ENCODE measurements at regions not wholly inside any gene's neighbourhood (a gene's known extent, or its start where the extent isn't known, plus 50 kb on each side); places are given as distances from the start of the nearest gene placed in this dataset.

GRCh38 chr3:107309312-107309711 lies 67.9 kb upstream of the CCDC54 start:
- no peak for ATAC-seq
- TF ChIP-seq SNAI2 (CRISPR knock-in tag; IDR thresholded peaks at IDR 0.05), result no peak

GRCh38 chr3:107313711-107314110 lies 63.5 kb upstream of the CCDC54 start:
- no peak for ATAC-seq
- TF ChIP-seq PPARA (CRISPR knock-in tag; IDR thresholded peaks at IDR 0.05; ENCODE audit: borderline replicate concordance), result no peak
- TF ChIP-seq CSDC2 (CRISPR knock-in tag; IDR thresholded peaks at IDR 0.05), result no peak
- TF ChIP-seq RARB (CRISPR knock-in tag; IDR thresholded peaks at IDR 0.05), result no peak
- TF ChIP-seq PATZ1 (CRISPR knock-in tag; IDR thresholded peaks at IDR 0.05; ENCODE audit: borderline replicate concordance), result no peak
- TF ChIP-seq ZNF8 (CRISPR knock-in tag; IDR thresholded peaks at IDR 0.05), result no peak

GRCh38 chr3:107315141-107315540 lies 62.1 kb upstream of the CCDC54 start:
- TF ChIP-seq ZNF565 (CRISPR knock-in tag; conservative IDR thresholded peaks at IDR 0.05; ENCODE audit: low read depth) (no peak), ZFP30 (CRISPR knock-in tag; IDR thresholded peaks at IDR 0.05) (no peak), TOX (CRISPR knock-in tag; IDR thresholded peaks at IDR 0.05; ENCODE audit: borderline replicate concordance) (no peak), OSR1 (CRISPR knock-in tag; IDR thresholded peaks at IDR 0.05) (no peak), SNAI2 (CRISPR knock-in tag; IDR thresholded peaks at IDR 0.05) (no peak), ISL1 (CRISPR knock-in tag; IDR thresholded peaks at IDR 0.05) (no peak), ARNTL (CRISPR knock-in tag; IDR thresholded peaks at IDR 0.05; ENCODE audit: borderline replicate concordance, low read depth) (no peak)
- no peak for ATAC-seq

- TF ChIP-seq RARB (CRISPR knock-in tag; IDR thresholded peaks at IDR 0.05) (no peak), ZNF8 (CRISPR knock-in tag; IDR thresholded peaks at IDR 0.05) (no peak), GLIS3 (CRISPR knock-in tag; IDR thresholded peaks at IDR 0.05) (no peak)
- ATAC-seq, result no peak
Measured at GRCh38 chr3:107323723-107324122, 53.5 kb upstream of the CCDC54 start.

- no peak for TF ChIP-seq BACH2 (CRISPR knock-in tag; IDR thresholded peaks at IDR 0.05; ENCODE audit: borderline replicate concordance)
- TF ChIP-seq ZNF565 (CRISPR knock-in tag; conservative IDR thresholded peaks at IDR 0.05; ENCODE audit: low read depth), result no peak
- ATAC-seq, result no peak
Measured at GRCh38 chr3:107325446-107325845, 51.8 kb upstream of the CCDC54 start.

All from SK-N-SH treated with all-trans-retinoic acid at 6 μM for 48 hours (cell line).